ENCODE measurements at regions not wholly inside any gene's neighbourhood (a gene's known extent, or its start where the extent isn't known, plus 50 kb on each side); places are given as distances from the start of the nearest gene placed in this dataset.

- DNase-seq, result no peak
Measured at GRCh38 chr5:126357585-126358342, 65.4 kb upstream of the GRAMD2B start.

GRCh38 chr5:126358525-126358924, 64.7 kb upstream of the GRAMD2B start:
- DNase-seq, result no peak

- no peak for DNase-seq
Measured at GRCh38 chr5:126359884-126360283, 63.3 kb upstream of the GRAMD2B start.

- no peak for DNase-seq
Measured at GRCh38 chr5:126360467-126360866, 62.7 kb upstream of the GRAMD2B start.

GRCh38 chr5:126363658-126364057, 59.6 kb upstream of the GRAMD2B start:
- no peak for DNase-seq

GRCh38 chr5:126364206-126364902, 58.9 kb upstream of the GRAMD2B start:
- DNase-seq, result no peak

- DNase-seq, result no peak
Measured at GRCh38 chr5:126365446-126366198, 57.6 kb upstream of the GRAMD2B start.

- no peak for DNase-seq
Measured at GRCh38 chr5:126366199-126366560, 57.0 kb upstream of the GRAMD2B start.

GRCh38 chr5:126368239-126368812, 54.9 kb upstream of the GRAMD2B start:
- DNase-seq, result no peak

GRCh38 chr5:126369083-126369482, 54.1 kb upstream of the GRAMD2B start:
- DNase-seq, result no peak

- no peak for DNase-seq
Measured at GRCh38 chr5:126369995-126370731, 53.0 kb upstream of the GRAMD2B start.

- DNase-seq, result no peak
Measured at GRCh38 chr5:126370796-126371718, 52.2 kb upstream of the GRAMD2B start.

GRCh38 chr5:126373375-126374108, 49.7 kb upstream of the GRAMD2B start:
- DNase-seq, result no peak
